HG03139 (cell line): ENCODE measurements at regions not wholly inside any gene's neighbourhood (a gene's known extent, or its start where the extent isn't known, plus 50 kb on each side); places are given as distances from the start of the nearest gene placed in this dataset.

Source experiments
- ATAC-seq: cut with Tn5 transposase; IDR thresholded peaks from one replicate; pipeline ENCODE4 v1.9.1; 2021; ENCODE audit not compliant: unreplicated experiment

DNA sequence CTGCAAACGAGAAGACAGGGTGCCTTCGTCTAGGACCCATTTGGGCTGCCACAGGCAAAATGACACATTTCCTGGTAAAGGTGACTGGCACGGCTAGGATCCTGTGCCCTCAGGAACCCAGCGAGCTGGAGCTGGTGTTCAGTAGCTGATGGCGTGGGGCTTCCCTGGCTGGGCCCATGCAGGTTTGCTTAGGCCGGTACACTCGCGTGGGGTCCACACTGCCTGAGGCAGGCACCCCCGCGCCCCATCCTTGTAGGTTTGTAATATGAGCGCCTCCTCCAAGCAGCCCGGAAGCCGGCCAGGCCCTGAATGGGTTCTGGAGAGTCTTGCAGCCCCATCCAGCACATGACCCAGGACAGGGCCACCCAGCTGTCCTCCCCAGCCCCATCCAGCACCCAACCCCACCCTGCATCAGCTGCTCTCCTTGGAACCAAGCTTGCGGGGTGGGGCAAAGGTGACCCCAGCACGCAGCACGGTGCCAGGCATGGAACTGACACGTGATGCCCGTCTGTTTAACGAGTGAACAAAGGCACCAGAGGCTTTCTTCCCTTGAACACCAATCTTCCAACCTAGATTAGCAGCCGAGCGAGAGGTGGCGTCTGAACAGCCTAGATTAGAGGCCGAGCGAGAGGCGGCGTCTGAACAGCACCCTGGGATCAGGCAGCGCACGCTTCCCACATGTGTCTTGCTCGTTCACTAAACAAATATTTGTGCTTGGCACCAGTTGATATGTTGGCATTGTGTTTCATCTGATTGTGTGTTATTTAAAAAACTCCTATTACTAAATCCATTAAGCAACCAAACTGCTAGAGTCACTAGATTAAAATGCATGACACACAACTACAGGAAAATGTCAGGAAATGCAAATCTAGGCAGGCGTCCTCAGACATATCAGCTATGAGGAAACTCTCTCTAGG lies 112.1 kb downstream of the DLL1 start:
- ATAC-seq, result no peak

DNA sequence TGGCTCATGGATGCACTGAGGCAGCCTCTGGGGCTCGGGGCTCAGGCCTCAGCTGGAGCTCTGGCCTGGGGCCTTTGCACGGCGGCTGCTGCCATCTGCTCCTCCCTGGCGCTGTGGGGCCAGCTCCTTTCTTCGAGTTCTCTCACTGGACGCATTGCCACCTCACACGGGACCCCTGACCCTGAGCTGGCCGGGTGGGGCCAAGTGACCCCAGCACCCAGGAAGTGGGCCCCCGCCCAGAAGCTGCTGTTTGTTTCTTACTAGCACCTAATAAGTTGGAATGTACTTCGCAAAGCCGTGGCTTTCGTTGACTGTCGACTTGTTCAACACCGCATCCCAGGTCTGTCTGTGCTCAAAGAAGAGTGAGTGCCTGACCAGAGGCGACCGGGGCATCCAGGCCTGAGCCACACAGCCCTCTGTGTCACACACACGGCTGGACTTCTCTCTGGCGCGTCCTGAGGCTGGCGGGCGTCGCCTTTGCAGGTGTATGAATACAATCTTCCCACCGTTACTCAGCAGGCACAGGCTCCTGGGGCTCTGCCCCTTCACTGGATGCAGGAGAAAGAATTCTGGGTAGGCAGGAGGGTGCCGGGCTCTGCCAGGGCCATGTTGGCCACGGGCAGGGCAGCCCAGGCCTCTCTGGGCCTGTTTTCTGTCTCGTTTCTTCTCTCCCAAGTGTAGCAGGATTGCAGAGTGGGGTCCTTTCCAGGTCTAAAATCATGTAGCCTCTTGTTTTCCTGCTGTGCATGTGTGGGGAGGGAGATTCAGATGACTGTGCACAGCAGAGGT lies 112.9 kb downstream of the DLL1 start:
- ATAC-seq, result no peak

DNA sequence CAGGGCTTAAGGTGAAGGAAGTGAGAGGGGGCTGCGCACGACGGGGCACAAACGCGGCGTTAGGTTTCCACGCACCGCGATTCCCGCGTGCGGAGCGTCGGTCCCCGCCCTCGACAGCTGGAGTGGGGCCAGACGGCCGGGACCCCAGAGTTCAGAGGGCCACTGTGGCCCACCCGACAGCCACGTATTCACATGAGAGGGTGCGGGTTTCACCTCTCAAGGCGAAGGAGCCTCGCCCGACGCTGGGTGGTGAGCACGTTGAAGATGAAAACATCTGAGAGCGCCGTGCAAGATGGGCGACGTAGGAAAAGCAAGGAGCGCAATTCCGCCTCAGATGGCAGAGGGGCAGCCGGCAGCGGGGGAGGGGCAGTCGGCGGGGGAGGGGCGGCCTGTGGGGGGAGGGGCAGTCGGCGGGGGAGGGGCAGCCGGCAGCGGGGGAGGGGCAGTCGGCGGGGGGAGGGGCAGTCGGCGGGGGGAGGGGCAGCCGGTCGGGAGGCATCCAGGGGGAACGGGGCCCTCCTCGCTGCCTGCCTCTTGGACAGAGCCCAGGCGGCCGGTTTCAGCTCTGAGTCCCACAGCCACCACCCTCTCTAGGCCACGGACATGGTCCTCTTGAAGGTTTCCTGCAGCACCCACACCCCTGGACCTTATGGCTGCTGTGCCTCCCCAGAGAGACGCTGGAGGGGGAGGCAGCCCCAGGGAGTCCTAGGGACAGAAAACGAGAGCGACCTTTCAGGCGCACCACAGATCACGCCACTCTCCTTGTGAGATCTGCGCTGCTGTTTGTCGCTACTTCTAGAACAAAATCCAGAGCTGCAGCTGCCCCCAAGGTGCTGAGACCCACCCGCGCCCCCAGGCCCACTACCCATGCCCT lies 113.7 kb downstream of the DLL1 start:
- ATAC-seq, result no peak

DNA sequence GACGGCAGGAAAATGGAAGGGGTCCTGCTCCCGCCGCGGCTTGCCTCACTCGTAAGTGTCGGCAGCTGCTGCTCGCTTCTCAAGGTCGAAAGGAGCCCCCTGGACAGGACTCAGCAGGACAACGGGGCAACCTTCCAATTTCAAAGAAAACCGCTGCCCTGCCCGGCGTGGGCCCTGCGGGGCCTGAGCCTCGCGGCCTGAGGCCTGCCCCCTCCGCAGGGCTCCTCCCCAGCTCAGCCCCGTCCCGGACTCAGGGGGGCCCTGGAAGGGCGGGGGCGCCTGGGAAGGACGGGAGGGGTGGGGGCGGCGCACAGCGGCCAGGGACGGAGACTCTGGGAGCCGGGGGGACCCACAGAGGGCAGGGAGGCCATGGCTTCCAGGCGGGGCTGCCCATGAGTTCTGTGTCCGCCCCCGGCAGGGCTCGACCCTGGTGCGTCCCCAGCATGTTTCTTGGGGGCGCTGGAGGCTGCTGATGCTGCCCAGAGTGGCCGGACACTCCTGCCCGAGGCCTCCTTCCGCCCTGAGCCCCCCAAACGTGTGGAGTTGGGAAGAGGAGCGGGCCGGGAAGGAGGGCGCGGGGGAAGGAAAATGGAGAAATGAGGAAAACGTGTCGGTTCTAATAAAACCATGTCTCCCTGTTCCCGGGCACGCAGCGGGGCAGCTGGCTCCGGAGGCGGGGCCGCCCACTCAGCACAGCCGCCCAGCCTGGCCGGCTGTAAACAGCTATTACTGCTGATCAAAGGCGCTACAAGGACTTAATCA lies 114.6 kb downstream of the DLL1 start:
- ATAC-seq, result no peak

DNA sequence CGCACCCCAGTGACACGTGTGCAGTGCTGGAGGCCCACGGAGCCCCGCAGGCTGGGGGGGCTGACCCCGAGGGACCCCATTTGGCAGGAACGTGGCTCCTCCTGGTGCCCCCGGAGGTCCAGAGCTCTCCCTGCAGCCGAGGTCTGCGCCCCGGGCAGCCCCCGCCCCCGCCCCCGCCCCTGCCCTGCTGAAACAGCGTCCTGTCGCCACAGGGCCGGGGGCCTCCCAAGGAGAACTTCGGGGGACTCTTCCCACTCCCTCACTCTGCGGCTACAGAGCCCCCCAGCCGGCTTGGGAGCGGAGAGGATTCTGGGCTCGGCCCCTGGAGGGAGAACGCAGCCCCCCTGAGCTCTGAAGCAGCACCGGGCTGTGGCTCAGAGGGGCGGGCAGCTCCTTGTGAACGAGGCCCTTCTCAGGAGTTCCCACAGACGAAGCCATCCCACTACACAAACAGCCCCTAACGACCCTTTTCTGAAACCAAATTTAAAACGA lies 115.2 kb downstream of the DLL1 start:
- no peak for ATAC-seq

DNA sequence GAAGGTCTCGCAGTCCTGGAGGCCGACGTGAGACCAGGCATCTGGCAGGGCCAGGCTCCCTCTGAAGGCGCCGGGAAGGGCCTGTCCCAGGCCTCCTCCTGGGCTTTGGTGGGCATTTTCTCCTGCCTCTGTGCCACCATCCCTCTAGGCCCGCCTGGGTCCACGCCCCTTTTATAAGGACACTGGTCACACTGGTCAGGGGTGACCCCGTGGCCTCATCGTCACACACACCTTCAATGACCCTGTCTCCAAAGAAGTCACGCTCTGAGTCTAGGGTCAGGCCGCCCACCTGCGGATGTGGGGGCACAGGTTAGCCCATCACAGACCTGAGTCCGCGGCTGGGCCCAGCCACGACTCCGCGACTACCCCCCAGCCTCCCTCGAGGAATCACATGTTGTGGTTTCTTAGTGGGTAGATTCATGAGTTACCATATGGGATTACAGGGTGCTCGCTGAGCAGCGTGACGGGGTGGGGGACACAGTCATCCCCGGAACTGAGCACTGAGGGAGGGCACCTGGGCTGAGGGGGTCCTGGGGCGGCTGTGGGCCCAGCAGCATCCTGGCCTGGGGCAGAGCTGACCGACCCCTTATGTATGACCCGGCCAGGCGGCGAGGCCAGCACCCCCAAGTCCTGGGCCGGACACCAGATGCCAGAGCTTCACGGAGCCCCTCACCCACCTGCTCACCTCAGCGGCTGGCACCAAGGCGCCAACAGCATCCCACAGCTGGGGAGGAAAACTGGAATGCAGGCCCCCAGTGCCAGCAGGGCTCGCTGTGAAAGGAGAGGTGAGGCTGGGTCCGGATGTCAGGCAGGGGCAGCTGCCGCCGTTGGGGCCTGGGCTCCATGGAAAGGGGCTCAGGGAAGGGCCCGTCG lies 115.9 kb downstream of the DLL1 start:
- ATAC-seq, result no peak

DNA sequence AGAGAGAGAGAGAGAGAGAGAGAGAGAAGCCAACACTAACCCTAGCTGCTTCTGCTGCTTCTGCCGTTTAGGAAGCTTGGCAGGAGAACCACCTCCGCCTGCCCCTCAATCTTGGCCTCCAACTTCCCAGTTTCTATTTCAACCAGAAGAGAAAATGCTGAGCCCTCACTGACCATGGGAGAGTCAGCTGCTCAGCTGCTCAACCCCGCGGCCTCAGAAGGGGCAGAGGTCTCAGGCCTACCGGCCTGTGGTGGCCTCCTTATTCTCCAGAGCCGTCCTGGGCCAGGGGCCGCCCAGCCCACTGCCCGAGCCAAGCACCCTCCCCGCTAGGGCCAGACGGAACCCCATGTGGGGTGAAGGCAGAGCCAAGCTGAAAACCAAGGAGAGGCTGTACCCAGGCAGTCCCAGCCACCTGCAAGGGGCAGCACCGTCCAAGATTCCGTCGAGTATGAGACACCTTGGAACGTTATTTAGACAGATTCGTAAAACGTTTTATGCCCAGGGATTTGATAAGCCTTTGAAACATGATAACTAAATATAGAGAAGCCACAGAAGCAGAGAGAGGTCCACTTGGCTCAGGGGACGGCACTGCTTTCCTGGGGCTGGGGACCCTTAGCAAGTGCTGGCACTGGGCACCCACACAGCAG lies 116.6 kb downstream of the DLL1 start:
- no peak for ATAC-seq

DNA sequence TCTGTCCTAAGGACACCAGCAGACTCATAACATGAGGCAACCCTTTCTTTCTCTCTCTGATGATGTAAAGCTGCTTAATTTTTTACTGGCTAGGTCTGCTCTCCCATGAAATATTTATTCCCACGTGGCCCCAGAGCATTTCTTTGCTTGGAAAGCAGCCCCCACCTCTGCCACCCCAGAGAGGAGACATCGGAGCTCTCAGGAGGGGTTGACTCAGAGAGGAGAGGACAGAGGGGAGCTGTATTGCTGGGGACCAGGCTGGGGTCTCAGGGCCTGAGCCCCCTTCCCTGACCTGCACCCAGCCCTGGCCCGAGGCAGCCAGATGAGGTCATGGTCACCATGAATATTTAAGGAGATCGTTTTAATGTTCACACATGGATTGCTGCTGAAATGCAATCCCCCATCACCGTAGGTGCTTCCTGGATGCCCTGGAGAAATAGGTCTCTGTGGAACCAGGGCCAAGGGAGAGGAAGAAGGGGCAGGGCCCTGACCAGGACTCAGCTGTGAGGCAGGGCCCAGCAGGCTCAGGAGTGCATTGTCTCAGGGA lies 117.5 kb downstream of the DLL1 start:
- no peak for ATAC-seq

DNA sequence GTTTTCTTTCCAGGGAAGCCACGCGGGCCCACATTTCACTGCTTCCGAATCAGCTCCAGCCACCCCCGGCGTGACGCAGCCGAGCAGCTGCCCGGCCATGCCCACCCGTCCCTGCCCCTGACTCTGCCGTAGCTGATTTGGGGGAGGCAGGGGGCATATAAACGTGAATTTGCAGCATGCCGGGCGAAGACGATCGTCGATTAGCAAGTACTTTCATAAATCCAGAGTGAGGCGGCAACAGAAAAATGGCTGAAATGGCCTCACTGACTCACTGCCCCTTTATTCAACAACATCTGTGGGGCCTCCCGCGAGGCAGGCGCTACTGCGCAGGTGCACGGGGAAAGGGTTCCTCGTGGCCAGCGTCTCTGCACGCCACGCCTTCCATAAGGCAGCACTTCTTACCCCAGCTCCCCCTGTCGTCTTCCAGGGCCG lies 118.0 kb downstream of the DLL1 start:
- ATAC-seq, result no peak

DNA sequence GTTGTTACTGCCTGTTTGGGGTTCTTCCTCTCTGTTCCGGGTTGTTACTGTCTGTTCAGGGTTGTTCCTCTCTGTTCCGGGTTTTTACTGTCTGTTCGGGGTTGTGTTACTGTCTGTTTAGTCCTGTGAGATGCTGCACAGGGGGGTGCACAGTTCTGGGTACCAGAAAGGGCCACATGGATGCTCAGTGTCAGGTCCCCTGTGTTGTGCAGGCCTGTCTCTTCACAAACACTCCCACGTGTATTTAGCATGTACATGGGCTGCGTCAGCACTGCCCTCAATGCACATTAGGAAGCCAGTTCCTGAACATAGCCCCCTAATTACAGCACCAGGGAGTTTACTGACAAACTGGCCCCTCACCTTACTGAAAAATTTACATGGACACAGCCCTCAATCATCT lies 118.5 kb downstream of the DLL1 start:
- ATAC-seq, result no peak

DNA sequence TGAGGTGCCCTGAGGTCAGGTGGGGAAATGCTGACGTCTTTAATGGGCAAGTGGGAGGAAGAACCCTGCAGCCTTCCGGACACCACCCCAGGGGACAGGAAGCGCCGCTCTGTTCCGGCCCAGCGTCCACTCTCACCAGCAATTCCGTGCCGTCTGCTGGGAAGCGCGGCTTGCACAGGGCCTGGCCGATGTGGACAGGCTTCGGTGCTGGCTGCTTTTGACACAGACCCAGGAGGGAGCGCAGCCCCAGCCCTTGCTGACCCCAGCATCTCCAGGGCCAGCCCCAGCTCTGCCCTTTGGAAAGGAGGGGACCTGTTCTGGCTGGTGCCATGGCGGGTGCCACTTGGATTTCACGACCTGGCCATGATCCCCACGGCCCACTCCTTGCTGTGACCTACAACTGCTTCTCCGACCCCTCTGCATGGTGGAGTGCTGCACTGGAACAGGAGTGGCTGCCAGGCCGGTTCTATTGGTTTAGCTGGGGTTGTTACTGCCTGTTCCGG lies 123.2 kb downstream of the DLL1 start:
- ATAC-seq, result no peak

DNA sequence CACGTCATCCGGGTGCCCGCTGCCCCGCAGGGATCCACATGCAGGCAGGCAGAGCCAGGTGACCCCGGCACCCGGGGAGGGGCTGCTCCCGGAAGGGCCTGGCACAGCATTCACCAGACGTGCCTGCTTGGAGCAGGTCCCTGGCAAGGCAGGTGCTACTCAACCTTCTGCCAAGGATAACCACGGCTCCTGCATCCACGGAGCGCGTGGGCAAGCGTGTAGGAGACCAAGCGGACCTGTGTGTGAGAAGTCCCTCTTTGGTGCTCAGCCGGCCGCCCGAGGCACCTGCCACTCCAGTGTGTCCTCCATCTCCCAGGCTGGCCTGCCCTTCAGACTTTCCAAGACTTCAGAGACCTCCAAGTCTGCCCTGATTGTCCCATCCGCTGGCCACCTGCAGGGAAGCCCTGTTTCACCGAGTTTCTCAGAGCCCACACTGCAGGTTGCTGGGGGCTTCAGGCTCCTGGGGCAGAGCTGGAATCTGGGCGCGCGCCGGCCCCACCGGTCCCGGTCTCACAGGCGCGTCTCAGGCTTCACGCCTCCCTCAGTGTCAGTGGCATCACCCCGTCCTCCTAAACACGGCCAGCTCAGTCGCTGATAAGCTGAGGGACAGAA lies 124.3 kb downstream of the DLL1 start:
- ATAC-seq, result no peak

DNA sequence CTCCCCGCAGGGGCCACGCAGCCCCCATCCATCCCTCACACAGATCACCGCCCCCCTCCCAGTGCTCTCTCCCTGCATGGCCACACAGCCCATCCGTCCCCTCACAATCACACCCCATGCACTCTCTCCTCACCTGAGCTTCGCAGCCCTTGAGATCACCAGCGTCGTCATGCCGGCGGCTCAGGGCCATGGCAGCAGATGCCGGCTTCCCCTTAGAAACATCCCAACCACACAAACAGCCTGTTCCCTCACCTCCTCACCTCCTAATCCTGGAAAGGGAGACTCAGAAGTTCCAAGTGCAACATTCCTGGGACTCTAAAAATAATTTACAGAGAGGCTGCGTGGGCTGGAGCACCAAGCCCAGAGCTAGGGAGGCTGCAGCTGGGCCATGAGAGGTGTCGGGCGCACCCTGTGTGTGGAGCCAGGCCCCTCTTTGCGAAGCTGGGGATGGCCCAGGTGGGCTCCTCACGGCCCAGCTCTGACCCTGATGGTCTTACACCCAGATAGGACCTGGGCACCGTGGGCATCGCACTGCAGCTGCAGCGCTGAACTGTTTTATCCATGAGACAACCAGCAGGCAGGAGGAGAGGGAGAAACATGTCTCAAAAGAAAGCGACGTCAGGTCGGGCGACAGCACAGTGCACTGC lies 125.3 kb downstream of the DLL1 start:
- no peak for ATAC-seq

DNA sequence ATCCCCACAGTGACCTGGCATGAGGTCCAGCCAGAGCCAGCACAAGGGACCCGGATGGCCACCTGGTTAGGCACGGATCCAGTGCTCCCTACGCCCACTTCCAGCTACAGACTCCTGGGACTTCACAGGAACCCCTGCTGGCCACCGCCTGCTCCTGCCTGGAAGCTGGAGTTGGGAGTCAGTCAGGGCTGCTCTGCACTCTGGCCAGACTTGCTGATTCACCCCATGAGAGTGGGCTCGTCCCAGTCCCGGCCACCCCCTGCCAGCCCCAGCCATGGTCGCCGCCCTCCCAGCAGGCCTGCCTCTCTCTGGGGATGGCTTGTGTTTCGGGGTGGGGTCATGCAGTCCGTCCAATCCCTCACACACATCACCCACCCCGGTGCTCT lies 125.8 kb downstream of the DLL1 start:
- ATAC-seq, result no peak

DNA sequence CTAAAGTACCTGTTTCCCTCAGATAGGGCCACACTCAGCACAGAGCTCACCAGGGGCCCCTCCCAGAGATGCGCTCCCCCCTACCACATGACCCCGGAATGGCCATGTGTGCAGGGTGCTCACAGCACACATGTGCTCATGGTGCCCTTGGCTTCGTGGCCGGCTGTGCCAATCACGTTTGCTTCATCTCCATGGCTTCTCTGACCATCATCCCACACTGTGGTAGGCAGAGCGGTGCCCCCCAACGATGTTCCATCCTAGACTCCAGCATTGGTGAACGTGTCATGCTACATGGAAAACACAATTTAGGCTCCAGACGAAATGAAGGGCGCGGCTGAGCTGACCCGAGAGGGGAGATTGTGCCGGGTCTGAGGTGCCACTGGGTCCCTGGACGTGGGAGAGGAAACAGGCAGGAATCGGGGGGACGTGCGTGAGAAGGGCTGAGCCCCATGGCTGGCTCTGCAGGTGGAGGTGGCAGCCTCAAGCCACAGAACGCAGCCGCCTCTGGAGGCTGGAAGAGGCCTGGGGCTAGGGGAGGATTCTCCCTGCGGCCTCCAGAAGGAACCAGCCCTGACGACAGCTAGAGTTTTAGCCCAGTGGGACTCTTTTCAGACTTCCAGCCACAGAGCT lies 126.5 kb downstream of the DLL1 start:
- ATAC-seq, result no peak

DNA sequence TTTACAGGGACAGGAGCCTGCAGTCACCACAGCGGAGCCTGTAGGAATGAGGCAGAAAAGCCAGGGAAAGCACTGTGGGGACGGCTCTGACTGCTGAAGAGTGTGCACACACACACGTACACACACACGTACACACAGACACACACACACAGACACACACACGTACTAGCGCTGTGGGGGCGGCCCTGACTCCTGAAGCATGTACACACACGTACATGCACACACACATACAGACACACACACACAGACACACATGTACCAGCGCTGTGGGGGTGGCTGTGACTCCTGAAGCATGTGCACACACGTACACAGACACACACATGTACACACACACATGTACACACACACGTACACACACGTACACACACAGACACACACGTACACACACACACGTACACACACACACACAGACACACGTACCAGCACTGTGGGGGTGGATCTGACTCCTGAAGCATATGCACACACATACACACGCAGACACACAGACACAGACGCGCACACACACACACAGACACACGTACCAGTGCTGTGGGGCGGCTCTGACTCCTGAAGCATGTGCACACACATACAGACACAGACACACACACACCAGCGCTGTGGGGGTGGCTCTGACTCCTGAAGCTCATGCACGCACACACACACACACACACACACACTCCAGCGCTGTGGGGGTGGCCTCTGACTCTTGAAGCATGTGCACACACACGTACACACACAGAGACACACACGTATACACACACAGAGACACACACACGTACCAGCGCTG lies 127.3 kb downstream of the DLL1 start:
- ATAC-seq, result no peak
